ENCODE measurements at regions not wholly inside any gene's neighbourhood (a gene's known extent, or its start where the extent isn't known, plus 50 kb on each side); places are given as distances from the start of the nearest gene placed in this dataset.
A peak's percentile ranks its signal among the peaks of the same experiment; 100 is the strongest.

DNA sequence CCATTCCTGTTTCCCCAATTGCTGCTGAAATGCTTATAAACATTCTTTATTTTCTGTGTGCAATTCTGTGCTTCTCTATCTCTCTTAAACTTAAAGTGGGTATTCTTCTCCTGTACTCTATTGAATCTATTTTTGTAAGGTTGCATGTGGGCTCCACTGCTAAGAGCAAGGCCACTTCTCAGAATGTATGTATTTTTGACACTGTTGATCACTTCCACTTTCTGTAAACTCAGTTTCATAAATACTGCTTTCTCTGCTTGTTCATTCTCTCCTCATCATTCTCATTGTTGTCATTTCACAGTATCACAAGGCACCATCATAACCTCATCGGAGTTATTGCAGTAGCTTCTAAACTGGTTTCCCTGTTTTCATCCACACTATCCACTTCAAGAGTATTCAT lies 483.0 kb upstream of the CDH18 start:
- no peak overlapping the region for H3K4me2 ChIP-seq (ENCODE audit: low read depth, low read length)
- H3K4me1 ChIP-seq (ENCODE audit: low read length) = no peaks in the 10 kb centered on the region
- H3K4me3 ChIP-seq (ENCODE audit: low read length) = no peak overlapping the region
- H3K36me3 ChIP-seq (replicated peaks; ENCODE audit: insufficient read depth, low read length) = no peaks in the 10 kb centered on the region
- no peak overlapping the region for H3K9ac ChIP-seq (ENCODE audit: low read length)
- no peaks in the 10 kb centered on the region for H3K79me2 ChIP-seq (ENCODE audit: low read length)
- peak; percentile 27 for DNase-seq
- TF ChIP-seq EZH2phosphoT487 (IDR thresholded peaks at IDR 0.05; ENCODE audit: low read length) (no peak), EZH2 (optimal IDR thresholded peaks at IDR 0.05; ENCODE audit: low read depth, low read length) (no peak), CTCF (IDR thresholded peaks at IDR 0.05; ENCODE audit: low read length) (no peak)
- no peak overlapping the region for H3K27ac ChIP-seq (ENCODE audit: low read length)
- H3K9me2 ChIP-seq (replicated peaks; ENCODE audit: insufficient read depth, low read length) = no peaks in the 10 kb centered on the region
- H3K9me3 ChIP-seq (replicated peaks; ENCODE audit: insufficient read depth, low read length) = no peaks in the 10 kb centered on the region
- H4K20me1 ChIP-seq (ENCODE audit: insufficient read depth, low read length) = no peaks in the 10 kb centered on the region
- H2AFZ ChIP-seq (ENCODE audit: low read length) = no peak overlapping the region
- H3F3A ChIP-seq (ENCODE audit: insufficient read depth, low read length) = no peaks in the 10 kb centered on the region
- H3K27me3 ChIP-seq (replicated peaks; ENCODE audit: insufficient read depth, low read length) = no peaks in the 10 kb centered on the region

DNA sequence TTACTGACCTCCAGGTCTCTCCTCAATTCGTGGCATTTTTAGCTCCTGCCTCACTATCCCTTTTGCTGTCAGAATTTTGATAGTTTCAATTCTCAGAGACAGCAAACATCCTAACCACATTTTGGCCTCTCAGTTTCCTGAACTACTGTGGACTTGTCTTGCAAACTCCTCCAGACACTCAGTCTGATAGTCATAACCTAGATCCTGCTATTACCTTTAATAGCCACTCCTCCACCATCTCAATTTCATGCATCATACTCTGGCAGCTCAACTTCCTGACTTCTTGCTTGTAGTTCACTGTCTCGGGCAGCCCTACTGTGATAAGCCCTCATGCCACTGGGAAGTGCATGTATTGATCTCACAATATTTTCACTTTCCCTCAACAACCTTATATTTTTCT lies 481.8 kb upstream of the CDH18 start:
- no peak overlapping the region for H3K4me2 ChIP-seq (ENCODE audit: low read depth, low read length)
- H3K36me3 ChIP-seq (replicated peaks; ENCODE audit: insufficient read depth, low read length) = no peaks in the 10 kb centered on the region
- H3K79me2 ChIP-seq (ENCODE audit: low read length) = no peaks in the 10 kb centered on the region
- H3K4me1 ChIP-seq (ENCODE audit: low read length) = no peaks in the 10 kb centered on the region
- H3K4me3 ChIP-seq (ENCODE audit: low read length) = no peak overlapping the region
- H4K20me1 ChIP-seq (ENCODE audit: insufficient read depth, low read length) = no peaks in the 10 kb centered on the region
- no peak overlapping the region for H3K9ac ChIP-seq (ENCODE audit: low read length)
- H3K27ac ChIP-seq (ENCODE audit: low read length) = no peak overlapping the region
- peak; percentile 63 for DNase-seq
- H3F3A ChIP-seq (ENCODE audit: insufficient read depth, low read length) = no peaks in the 10 kb centered on the region
- H3K27me3 ChIP-seq (replicated peaks; ENCODE audit: insufficient read depth, low read length) = no peaks in the 10 kb centered on the region
- no peaks in the 10 kb centered on the region for H3K9me2 ChIP-seq (replicated peaks; ENCODE audit: insufficient read depth, low read length)
- H2AFZ ChIP-seq (ENCODE audit: low read length) = no peak overlapping the region
- TF ChIP-seq CTCF (IDR thresholded peaks at IDR 0.05; ENCODE audit: low read length) (no peak), EZH2 (optimal IDR thresholded peaks at IDR 0.05; ENCODE audit: low read depth, low read length) (no peak), EZH2phosphoT487 (IDR thresholded peaks at IDR 0.05; ENCODE audit: low read length) (no peak)
- no peaks in the 10 kb centered on the region for H3K9me3 ChIP-seq (replicated peaks; ENCODE audit: insufficient read depth, low read length)

DNA sequence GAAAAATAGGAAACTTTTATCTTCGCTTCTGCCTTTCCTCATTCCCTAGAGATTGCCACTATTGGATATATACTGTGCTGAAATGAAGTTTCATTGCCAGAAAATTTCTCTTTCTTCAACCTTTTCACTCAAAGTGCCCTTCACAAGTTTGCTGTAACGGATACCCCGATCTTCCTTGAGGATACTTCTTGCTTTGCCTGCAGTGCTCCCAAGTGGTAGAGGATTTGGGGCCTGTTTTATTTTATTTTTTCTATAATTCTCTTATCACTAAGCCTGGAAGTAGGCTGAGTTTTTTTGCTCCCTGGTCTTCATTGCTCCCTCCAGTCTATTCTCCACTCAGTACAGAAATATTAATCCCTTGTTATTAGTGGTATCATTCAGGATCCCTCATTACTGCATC lies 481.4 kb upstream of the CDH18 start:
- H3K4me1 ChIP-seq (ENCODE audit: low read length) = no peaks in the 10 kb centered on the region
- H3K27me3 ChIP-seq (replicated peaks; ENCODE audit: insufficient read depth, low read length) = no peaks in the 10 kb centered on the region
- no peak overlapping the region for H3K9ac ChIP-seq (ENCODE audit: low read length)
- no peak overlapping the region for H3K4me2 ChIP-seq (ENCODE audit: low read depth, low read length)
- no peaks in the 10 kb centered on the region for H4K20me1 ChIP-seq (ENCODE audit: insufficient read depth, low read length)
- H2AFZ ChIP-seq (ENCODE audit: low read length) = no peak overlapping the region
- no peaks in the 10 kb centered on the region for H3K9me2 ChIP-seq (replicated peaks; ENCODE audit: insufficient read depth, low read length)
- no peaks in the 10 kb centered on the region for H3F3A ChIP-seq (ENCODE audit: insufficient read depth, low read length)
- no peaks in the 10 kb centered on the region for H3K79me2 ChIP-seq (ENCODE audit: low read length)
- H3K9me3 ChIP-seq (replicated peaks; ENCODE audit: insufficient read depth, low read length) = no peaks in the 10 kb centered on the region
- no peak overlapping the region for H3K4me3 ChIP-seq (ENCODE audit: low read length)
- no peak overlapping the region for H3K27ac ChIP-seq (ENCODE audit: low read length)
- DNase-seq = no peak
- no peaks in the 10 kb centered on the region for H3K36me3 ChIP-seq (replicated peaks; ENCODE audit: insufficient read depth, low read length)
- TF ChIP-seq EZH2 (optimal IDR thresholded peaks at IDR 0.05; ENCODE audit: low read depth, low read length) (no peak), EZH2phosphoT487 (IDR thresholded peaks at IDR 0.05; ENCODE audit: low read length) (no peak), CTCF (IDR thresholded peaks at IDR 0.05; ENCODE audit: low read length) (no peak)

Data from MM.1S (cell line).